A549 (cell line): ENCODE measurements at regions not wholly inside any gene's neighbourhood (a gene's known extent, or its start where the extent isn't known, plus 50 kb on each side); places are given as distances from the start of the nearest gene placed in this dataset.

Source experiments
- ATAC-seq, 2 experiments: fragments of 200-7000 bp in 1 of 2; fragments of >200 bp in 1 of 2; cut with Nextera tagmentation in 1 of 2; cut with Tn5 transposase in 1 of 2; 3 replicates each; pipeline versions ENCODE4 v1.8.0 to v1.9.1; 2018 to 2020; ENCODE audit warnings: mild to moderate bottlenecking in 1 of 2, moderate library complexity in 1 of 2
- CTCF ChIA-PET: fragments of 300-600 bp; sonication (Branson Sonifier 250); formaldehyde crosslinking; extraction: SDS; loops from one replicate; lab custom pipeline; 2021; ENCODE audit warnings: antibody characterized with exemption, inconsistent platforms; lab: Yijun Ruan, JAX
- POLR2A ChIA-PET: fragments of 350-600 bp; formaldehyde crosslinking; extraction: SDS; loops from one replicate; lab custom pipeline; 2021; ENCODE audit warnings: antibody characterized with exemption, inconsistent platforms; lab: Yijun Ruan, JAX
- DNase-seq, 2 experiments: peaks; one replicate each; pipeline versions ENCODE4 v3.0.0 to v3.0.0-alpha.2; 2011 to 2016; ENCODE audit warnings: low read depth in 1 of 2, low spot score in 1 of 2
- FAIRE-seq: peaks from 2 replicates; lab custom pipeline; 2011; peaks lifted over from hg19 to GRCh38; lab: Jason Lieb, UNC
- H3K27ac ChIP-seq, 2 experiments: fragments of >200 bp; sonication (Bioruptor Twin); formaldehyde crosslinking; 3 replicates each; pipeline ENCODE4 v1.5.1; 2016 to 2017
- H3K4me1 ChIP-seq: fragments of >200 bp; sonication (Bioruptor Twin); formaldehyde crosslinking; 3 replicates; pipeline ENCODE4 v1.6.1; 2016
- H3K4me2 ChIP-seq: fragments of >200 bp; sonication (Bioruptor Twin); formaldehyde crosslinking; 3 replicates; pipeline ENCODE4 v1.6.1; 2016
- H3K4me3 ChIP-seq: fragments of >200 bp; sonication (Bioruptor Twin); formaldehyde crosslinking; 3 replicates; pipeline ENCODE4 v1.5.1; 2016
- H3K9me3 ChIP-seq: fragments of >200 bp; sonication (Bioruptor Twin); formaldehyde crosslinking; 3 replicates; pipeline ENCODE4 v1.6.1; 2016
- ATOH8 ChIP-seq: fragments of 250-450 bp; sonication (Bioruptor Pico); IDR thresholded peaks from 2 replicates; pipeline ENCODE4 v1.5.0; 2020; ENCODE audit warnings: low read depth, mild to moderate bottlenecking, moderate library complexity
- CBX8 ChIP-seq: fragments of 200-600 bp; sonication (generic); IDR thresholded peaks from 2 replicates; pipeline ENCODE4 v1.6.1; 2016
- CHD2 ChIP-seq: fragments of 150-350 bp; IDR thresholded peaks from 2 replicates; pipeline ENCODE4 v1.6.1; 2014; ENCODE audit warnings: low read length; ENCODE audit not compliant: partially characterized antibody
- E2F6 ChIP-seq: IDR thresholded peaks from 2 replicates; pipeline ENCODE4 v1.6.1; 2012; ENCODE audit warnings: low read depth, borderline replicate concordance
- EP300 ChIP-seq, 2 experiments: fragments of >200 bp; sonication (Bioruptor Twin); formaldehyde crosslinking; IDR thresholded peaks; 2 replicates in 1 of 2; 3 replicates in 1 of 2; pipeline ENCODE4 v1.6.1; 2016 to 2017
- FOXS1 ChIP-seq: fragments of 250-450 bp; sonication (Bioruptor Pico); IDR thresholded peaks from 2 replicates; pipeline ENCODE4 v1.5.0; 2020; ENCODE audit warnings: mild to moderate bottlenecking, moderate library complexity
- HDAC2 ChIP-seq: fragments of 200-600 bp; sonication (generic); IDR thresholded peaks from 2 replicates; pipeline ENCODE4 v1.6.1; 2016
- HOXA7 ChIP-seq: fragments of 250-450 bp; sonication (Bioruptor Pico); IDR thresholded peaks from 2 replicates; pipeline ENCODE4 v1.5.0; 2020; ENCODE audit warnings: mild to moderate bottlenecking, moderate library complexity
- HOXB5 ChIP-seq: fragments of 250-450 bp; sonication (Bioruptor Pico); IDR thresholded peaks from 2 replicates; pipeline ENCODE4 v1.5.0; 2020; ENCODE audit warnings: mild to moderate bottlenecking, moderate library complexity
- JUN ChIP-seq, 2 experiments: fragments of >200 bp; sonication (Bioruptor Twin); formaldehyde crosslinking; IDR thresholded peaks; 2 replicates in 1 of 2; 3 replicates in 1 of 2; pipeline ENCODE4 v1.6.1; 2016 to 2017
- MAFK ChIP-seq: fragments of 450-650 bp; IDR thresholded peaks from 2 replicates; pipeline ENCODE4 v1.6.1; 2014; ENCODE audit not compliant: partially characterized antibody
- NFE2L2 ChIP-seq: fragments of 150-350 bp; conservative IDR thresholded peaks from 2 replicates; pipeline ENCODE4 v1.6.1; 2014; ENCODE audit warnings: low read length
- PHF8 ChIP-seq: fragments of 200-600 bp; sonication (generic); IDR thresholded peaks from 2 replicates; pipeline ENCODE4 v1.6.1; 2016; ENCODE audit warnings: low read depth, mild to moderate bottlenecking, antibody characterized with exemption, moderate library complexity, borderline replicate concordance
- REST ChIP-seq: fragments of 200-600 bp; sonication (generic); IDR thresholded peaks from 2 replicates; pipeline ENCODE4 v1.6.1; 2016; ENCODE audit warnings: antibody characterized with exemption, mild to moderate bottlenecking, moderate library complexity
- TFCP2L1 ChIP-seq: fragments of 250-450 bp; sonication (Bioruptor Pico); IDR thresholded peaks from 2 replicates; pipeline ENCODE4 v1.5.0; 2021; ENCODE audit warnings: mild to moderate bottlenecking
- ZFP36 ChIP-seq: fragments of 450-650 bp; IDR thresholded peaks from 2 replicates; pipeline ENCODE4 v1.6.1; 2014; ENCODE audit warnings: borderline replicate concordance; ENCODE audit not compliant: partially characterized antibody
- ZSCAN20 ChIP-seq: fragments of 250-450 bp; sonication (Bioruptor Pico); IDR thresholded peaks from 2 replicates; pipeline ENCODE4 v1.8.0; 2022; ENCODE audit warnings: mild to moderate bottlenecking, moderate library complexity
- WGBS: methylation state at CpG from one replicate; pipeline ENCODE4 v1.1.6; 2017; ENCODE audit errors: missing lambda C conversion rate; 5-methylcytosine and 5-hydroxymethylcytosine counted together
- TF ChIP-seq, protein P1 (sequence below): fragments of 250-450 bp; sonication (Bioruptor Pico); IDR thresholded peaks from 2 replicates; pipeline ENCODE4 v1.5.0; 2021; ENCODE audit warnings: mild to moderate bottlenecking, moderate library complexity, borderline replicate concordance

DNA sequence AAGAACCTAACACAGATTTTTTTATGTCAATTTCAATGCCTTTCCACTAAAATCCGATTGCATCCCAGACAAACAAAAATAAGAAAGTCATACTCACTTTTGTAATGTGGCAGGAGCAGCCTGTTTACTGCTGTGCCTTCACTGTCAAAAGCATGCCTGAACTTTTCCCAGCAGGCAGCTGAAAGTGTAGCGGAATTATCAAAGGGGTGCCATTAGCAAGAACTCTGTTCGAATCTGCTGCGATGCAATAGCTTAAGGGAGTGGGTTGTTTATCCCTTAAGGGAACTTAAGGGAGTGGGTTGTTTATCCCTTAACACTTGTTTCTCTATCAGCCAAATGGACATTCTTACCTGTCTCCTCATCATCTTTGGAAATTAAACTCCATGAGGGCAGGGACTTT, 243.5 kb downstream of the PAX3 start:
- ChIA-PET POLR2A (no interaction called here), CTCF (interaction anchor here (0.9 to 1.4 kb wide), 2 partner anchors 9 to 263 kb away, joined by 3 to 4 read pairs; no protein-coding TSS in a partner anchor)

DNA sequence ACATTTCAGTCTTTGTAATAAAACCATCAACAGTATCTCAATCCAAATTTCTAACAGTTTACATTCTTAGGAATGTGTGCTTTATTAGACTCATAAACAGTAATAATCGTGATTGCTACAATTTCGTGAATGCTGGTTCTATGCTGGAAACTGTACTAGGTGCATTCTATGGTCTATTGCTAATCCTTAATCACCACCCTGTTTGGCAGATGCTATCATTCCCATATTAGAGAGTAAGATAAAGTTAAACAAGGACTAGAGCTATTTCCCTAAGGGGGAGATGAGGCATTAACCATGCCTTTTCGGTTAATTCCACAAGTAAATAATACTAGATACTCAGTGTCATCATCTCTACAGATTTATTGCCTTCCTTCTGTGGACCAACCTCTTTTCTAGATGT, 244.0 kb downstream of the PAX3 start:
- H3K4me1 ChIP-seq = 0 out of 3 replicates have a peak, but pooled peaks cover 2% of the 10 kb centered on the region
- CTCF ChIA-PET = interaction anchor here (0.5 to 1.0 kb wide), 4 partner anchors 16 to 1013 kb away, joined by 3 to 6 read pairs (median 3); no protein-coding TSS in a partner anchor
- TF ChIP-seq, protein P1, sequence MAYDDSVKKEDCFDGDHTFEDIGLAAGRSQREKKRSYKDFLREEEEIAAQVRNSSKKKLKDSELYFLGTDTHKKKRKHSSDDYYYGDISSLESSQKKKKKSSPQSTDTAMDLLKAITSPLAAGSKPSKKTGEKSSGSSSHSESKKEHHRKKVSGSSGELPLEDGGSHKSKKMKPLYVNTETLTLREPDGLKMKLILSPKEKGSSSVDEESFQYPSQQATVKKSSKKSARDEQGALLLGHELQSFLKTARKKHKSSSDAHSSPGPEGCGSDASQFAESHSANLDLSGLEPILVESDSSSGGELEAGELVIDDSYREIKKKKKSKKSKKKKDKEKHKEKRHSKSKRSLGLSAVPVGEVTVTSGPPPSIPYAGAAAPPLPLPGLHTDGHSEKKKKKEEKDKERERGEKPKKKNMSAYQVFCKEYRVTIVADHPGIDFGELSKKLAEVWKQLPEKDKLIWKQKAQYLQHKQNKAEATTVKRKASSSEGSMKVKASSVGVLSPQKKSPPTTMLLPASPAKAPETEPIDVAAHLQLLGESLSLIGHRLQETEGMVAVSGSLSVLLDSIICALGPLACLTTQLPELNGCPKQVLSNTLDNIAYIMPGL (CRISPR knock-in tag) = no peak
- TF ChIP-seq, all 56 proteins: peak for 0
- Histone ChIP-seq H3K4me2 (no peak overlapping the region), H3K27ac (no peak overlapping the region), H3K9me3 (no peaks in the 10 kb centered on the region), H3K4me3 (no peak overlapping the region)
- ATAC-seq = no peak
- DNase-seq = no peak
- POLR2A ChIA-PET = no interaction called here
- no peak for FAIRE-seq
- WGBS = 2% methylated on average over 3 of the region's 3 CpGs

More for the DNA sequence above, 243.5 kb downstream of the PAX3 start:
- WGBS = 35% methylated on average over 4 of the region's 4 CpGs
- H3K4me1 ChIP-seq = no peaks in the 10 kb centered on the region
- TF ChIP-seq CHD2 (no peak), FOXS1 (CRISPR knock-in tag) (no peak), NFE2L2 (no peak), JUN (IDR thresholded peaks at IDR 0.05) (no peak), E2F6 (no peak), HOXA7 (no peak), PHF8 (no peak), EP300 (IDR thresholded peaks at IDR 0.05) (no peak), TFCP2L1 (no peak), HDAC2 (no peak)
- H3K4me2 ChIP-seq = no peak overlapping the region
- no peak overlapping the region for H3K4me3 ChIP-seq
- H3K27ac ChIP-seq = no peak overlapping the region
- H3K9me3 ChIP-seq = no peaks in the 10 kb centered on the region
- ATAC-seq (no peak), FAIRE-seq (no peak), DNase-seq (no peak)

- TF ChIP-seq MAFK (no peak), CBX8 (no peak), HDAC2 (no peak), JUN (IDR thresholded peaks at IDR 0.05) (no peak), HOXB5 (CRISPR knock-in tag) (no peak), ZSCAN20 (CRISPR knock-in tag) (no peak), NFE2L2 (no peak), ATOH8 (CRISPR knock-in tag) (no peak), EP300 (IDR thresholded peaks at IDR 0.05) (no peak), ZFP36 (no peak), REST (no peak)
- TF ChIP-seq, all 56 proteins: peak for 0
- peak; percentile 55 to 76; a peak in 5 of 6 replicates for ATAC-seq
- DNase-seq = peak in 1 of 2 experiments; percentile 5
- Histone ChIP-seq H3K27ac (no peak overlapping the region), H3K4me1 (0 out of 3 replicates have a peak, but pooled peaks cover 5% of the 10 kb centered on the region), H3K4me3 (no peak overlapping the region), H3K9me3 (no peaks in the 10 kb centered on the region), H3K4me2 (peak overlapping the region; percentile 36; the same call in 2 of the 3 replicates)
- FAIRE-seq = no peak
- ChIA-PET POLR2A (no interaction called here), CTCF (interaction anchor here (1.1 kb wide), 1 partner anchor 10 kb away, joined by 3 read pairs; no protein-coding TSS in a partner anchor)
- 3% methylated on average over 9 of the region's 9 CpGs for WGBS
Observed at GRCh38 chr2:222052934-222053367, 245.8 kb downstream of the PAX3 start.
